GM19463 (cell line): ENCODE measurements at regions not wholly inside any gene's neighbourhood (a gene's known extent, or its start where the extent isn't known, plus 50 kb on each side); places are given as distances from the start of the nearest gene placed in this dataset.

Source experiments
- ATAC-seq: cut with Tn5 transposase; IDR thresholded peaks from one replicate; pipeline ENCODE4 v1.9.1; 2021; ENCODE audit warnings: mild to moderate bottlenecking, moderate library complexity; ENCODE audit not compliant: unreplicated experiment

DNA sequence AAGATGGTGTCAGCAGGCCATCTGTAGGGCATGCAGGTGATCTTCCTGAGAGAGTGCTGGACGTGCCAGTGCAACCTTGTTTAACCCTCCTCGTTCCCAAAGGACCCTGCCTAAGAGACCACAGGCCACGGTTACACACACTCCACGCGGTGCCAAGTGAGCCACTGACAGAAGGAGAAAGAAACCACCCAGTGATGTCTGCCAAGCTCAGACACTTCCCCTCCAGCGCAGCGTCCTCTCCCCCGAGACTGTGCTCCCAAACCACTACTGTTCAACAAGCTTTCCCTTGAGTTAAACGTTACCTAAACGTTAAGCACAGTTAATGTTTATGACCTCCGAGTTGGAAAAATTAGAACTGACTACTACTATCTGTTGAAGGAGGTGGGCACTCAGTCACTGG is 119.1 kb upstream of the NCK2 start:
- no peak for ATAC-seq

DNA sequence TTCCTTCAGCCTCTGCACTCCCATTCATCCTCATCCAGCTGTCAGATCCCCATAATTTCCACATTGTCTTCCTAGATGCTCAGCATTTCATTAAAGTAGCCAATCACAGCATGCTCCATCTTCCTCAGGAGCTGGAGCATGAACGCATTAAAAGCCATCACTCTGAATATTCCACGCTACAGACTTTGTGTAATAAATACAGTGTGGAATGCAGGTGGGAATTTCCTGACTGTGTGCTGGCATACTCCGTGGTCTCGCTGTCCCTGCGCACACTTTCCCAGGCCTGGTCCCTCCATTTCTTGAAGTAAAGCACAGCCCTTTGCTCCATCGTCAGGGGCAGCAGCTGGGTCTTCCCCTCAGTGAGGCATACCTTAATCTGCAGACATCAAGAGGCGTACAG is 123.7 kb upstream of the NCK2 start:
- ATAC-seq: no peak

DNA sequence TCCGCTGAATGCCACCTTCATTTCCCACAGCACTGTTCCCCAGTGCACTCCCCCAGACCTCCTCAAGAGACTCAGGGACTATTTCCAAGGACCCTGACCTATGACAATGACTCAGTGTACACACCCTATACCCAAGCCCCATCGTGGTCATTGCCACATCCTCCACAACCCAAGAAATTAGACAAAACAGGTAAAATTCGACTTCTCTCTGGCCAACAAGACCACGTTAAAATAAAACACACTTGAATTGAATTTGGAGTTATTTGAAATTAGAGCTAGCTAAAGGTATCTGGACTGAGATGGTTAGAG is 126.4 kb upstream of the NCK2 start:
- no peak for ATAC-seq

DNA sequence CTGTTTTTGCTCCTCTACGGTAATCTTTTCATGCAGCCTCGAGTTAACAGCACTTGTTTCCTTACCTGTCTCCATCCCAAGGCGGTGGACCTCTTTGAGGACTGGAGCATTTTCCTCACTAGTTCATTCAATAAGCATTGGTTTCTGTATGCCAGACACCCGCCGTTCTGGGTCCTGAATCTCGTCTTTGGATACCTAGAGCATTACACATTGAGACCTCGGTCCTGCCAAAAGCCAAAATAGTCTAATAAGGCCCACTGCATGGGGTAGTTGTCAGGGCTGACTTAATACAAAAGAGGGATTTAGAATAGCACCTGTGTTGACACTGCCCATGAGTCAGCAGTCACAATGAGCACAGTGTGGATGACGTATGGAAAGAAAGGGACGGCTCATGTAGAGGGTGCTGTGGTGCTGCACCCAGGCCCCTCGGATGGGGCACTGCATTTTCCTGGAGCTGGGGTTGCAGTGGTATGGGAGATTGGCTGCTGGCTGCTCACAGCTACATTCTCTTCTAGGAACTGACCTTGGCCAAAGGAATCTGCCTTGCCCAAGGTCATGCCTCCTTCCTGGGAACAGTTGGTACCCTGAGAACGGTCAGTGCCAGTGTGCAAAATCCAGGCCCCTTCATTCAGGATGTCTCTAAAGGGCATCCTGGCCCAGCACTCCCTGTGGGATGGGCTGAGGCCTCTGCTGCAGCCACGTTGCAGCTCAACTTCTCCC is 126.9 kb upstream of the NCK2 start:
- no peak for ATAC-seq

DNA sequence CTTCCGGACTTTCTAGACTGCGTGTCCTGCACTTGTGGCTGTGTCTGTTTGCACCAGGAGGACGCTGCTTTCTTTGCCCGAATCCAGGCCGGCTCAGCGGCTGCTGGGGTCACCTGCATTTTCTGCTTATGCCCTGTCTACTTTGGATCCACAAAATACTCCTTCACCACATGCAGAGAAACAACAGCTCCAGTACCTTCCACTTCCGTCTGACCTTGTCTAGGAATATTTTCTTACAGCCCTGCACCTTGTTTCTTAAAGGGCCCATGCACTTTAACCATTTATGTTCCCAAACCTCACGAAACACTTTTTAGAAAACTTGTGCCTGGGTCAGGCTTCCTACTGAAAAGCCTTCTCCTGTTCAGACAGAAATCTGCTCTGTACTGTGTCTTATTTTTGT is 129.4 kb upstream of the NCK2 start:
- no peak for ATAC-seq

DNA sequence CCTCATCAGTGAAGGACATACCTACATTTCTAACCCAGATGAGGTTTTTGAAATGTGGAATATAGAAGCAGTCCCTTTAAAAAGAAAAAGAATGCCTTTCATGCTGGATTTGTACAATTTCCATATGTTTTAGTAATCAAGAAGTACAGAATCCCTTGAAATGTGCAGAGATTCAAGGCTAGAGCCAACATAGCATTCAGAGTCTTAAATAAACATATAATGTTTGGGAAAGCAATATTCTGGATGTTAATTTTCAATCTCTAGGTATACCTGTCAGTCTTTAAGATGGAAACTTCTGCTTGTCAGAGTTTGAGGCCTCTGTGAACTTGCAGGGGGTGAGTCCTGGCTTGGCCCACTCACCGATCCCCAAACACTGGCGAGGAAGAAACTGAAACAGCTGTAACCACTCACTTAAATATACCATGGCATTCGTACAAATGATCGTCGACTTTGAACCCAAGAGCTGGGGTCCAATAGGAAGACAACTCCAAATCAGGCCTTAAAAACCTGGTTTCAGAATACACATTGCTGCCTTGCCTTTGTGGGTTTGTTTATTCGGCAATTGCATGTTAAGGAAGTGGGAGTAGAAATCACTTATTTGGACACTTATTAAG is 132.8 kb upstream of the NCK2 start:
- no peak for ATAC-seq

DNA sequence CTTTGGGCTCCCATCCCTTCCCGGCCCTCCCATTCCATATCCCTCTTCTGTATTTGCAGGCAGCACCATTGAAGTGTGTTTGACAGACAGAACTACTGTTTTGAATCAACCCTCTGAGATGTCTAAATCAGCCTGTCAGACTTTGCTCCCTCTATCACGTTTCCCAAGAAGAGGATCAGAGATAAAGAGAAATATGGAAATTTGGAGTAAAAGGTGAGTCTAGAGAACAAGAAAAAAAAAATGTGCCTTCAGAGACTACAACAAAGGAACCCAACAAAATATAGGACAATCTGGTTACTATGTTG is 133.4 kb upstream of the NCK2 start:
- ATAC-seq: no peak

DNA sequence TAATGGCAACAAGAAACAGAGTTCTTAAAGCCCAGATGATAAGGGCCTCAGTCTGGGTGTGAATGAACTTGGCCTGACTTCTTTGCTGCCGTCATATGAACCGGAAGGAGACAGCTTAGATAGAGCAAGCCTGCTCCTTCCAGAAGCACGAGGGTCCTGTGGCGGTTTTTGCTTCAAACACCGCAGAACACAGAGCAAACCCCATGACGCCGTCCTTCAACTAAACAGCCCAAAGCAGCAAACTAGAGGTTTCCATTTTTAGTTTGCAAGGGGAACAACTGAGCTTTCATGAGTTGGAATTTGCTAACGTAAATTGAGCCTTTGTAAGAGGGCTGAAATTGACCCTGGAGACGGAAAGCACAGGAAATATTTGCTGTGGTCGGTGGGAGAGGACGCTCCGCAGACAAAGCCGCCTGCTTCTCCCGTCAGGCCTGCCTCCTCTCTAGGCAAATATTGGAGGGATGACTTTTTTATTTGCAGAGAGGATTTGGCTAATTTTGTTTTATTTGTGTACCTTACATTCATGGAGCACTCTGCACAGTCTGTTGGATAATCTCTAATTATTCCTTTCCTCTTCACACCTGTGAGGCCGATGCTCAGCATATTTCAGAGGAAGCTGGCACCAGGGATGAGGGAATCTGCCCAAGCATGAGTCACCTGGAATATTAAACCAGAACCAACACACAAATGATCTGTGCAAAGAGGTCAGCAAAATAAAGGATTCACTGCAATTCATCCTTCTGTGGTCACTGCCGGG is 134.0 kb upstream of the NCK2 start:
- ATAC-seq: no peak

DNA sequence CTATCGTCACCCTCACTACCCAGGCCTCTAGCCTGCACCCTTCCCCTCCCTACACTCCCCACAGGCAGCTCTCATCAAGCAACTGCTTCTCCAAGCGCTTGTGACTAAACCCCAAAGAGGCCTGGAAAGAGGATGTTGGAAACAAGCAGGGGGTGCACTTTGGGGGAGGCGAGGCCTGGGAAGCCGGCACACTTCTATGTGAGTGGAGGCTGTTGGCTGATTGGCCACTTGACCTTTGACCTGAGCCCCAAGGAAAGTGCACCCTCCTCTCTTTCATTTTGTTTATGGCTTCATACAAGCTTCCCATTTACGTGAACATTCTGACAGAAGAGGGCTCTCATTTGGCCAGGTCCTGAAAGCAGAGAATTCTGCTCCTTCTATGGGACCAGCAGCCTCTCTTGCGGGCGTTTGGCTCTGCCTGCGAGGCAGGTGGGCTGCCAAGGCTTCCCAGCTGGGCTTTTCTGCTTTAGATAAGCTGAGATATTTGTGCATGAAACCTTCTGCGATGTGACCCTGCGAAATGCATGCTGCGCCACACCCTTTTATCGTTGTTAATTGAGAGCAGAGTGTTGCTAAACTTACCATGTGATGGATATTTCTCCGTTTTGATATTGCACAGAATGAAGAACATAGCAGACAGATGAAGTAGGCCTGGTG is 134.8 kb upstream of the NCK2 start:
- no peak for ATAC-seq

DNA sequence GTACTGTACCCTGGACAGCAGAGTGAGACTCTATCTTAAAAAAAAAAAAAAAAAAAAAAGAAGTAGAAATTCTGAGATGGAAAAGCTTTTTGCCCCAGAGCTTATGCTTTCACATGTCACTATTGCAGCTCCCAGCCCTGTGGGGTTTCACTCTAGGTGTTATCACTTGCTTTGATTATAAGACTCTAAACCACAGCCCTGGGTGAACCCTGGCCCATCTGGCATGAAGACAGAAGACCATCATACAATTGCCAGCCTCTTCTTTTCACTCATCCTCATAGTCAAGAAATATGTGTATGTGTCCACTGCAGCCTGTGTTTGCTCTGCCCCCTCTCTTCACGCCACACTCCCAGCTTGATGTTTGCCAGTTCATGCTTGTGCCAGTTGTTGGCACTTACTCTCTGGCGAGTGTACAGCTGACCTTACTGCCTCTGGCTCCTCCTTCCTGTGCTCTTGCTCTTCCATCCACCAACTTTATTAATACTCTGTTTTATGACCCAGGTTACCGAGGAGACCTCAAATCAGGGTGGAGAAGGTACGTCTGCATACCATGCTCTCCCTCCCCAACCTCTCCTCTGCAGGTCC is 136.7 kb upstream of the NCK2 start:
- ATAC-seq: no peak

DNA sequence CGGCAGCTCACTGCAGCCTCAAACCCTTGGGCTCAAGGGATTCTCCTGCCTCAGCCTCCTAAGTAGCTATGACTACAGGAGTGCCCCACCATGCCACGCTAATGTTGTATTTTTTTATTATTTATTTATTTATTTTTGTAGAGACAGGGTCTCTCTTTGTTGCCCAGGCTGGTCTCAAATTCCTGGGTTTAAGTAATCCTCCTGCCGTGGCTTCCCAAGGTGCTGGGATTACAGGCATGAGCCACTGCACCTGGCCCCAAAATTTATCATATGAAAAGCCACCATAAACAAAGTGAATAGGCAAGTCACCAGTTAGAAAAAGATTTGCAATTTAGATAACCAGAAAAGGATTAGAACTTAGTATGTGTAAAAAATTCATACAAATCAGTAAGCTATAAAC is 138.6 kb upstream of the NCK2 start:
- no peak for ATAC-seq

DNA sequence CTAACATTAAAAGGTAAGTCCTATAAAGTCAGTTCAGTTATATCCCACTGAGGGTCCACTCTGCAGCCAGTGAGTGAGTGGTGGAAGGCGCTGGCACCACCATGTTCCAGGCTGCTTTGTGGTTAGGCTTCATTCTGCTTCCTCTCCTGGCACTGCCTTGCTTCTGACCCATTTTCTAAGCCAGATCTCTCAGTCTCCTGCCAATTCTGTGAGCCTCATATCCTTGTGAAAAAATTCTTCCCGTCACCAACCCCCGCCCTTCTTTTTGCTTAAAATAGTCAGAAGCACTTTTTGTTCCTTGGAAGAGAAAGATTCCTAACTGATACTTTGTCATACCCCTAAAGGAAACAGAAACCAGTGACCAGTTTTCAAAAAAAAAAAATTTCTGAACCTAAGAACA is 139.8 kb upstream of the NCK2 start:
- no peak for ATAC-seq

DNA sequence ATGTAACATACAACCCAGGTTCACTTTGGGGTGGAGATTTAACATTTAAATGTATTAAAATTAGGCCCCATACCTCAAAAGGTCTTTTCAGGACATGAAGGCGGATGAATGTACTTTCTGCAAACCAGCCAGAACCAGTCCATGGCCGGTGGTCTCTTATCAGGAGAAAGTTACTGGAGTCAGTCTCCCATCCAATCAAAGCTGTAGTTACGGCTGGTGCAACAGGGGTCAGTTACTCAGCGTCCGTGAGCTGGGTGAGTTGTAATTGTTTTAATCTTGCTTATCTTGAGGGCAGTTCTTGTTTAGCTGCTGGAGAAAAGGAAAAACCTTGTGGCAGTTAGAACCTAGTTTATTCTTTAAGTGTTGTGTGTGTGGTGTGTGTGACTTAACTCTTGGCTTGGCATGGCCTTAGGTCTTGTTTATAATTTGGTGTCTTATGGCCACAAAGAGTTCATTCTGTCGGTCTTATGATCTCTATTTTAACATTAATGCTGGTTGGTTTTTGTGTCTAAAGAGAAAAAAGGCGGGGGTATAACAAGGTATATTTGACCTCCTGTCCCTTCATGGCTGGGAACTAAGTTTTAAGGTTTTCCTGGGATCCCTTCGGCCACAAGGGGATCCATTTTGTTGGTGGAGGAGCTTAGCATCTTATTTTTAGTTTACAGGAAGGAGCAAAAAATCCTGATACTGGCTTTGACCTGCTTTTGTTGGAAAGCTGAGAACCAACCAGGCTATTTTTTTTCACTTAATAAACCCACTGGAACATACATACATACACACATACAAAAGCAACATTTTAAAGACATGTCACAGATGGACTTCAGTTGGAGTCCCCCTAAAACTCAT is 143.5 kb upstream of the NCK2 start:
- ATAC-seq: no peak

DNA sequence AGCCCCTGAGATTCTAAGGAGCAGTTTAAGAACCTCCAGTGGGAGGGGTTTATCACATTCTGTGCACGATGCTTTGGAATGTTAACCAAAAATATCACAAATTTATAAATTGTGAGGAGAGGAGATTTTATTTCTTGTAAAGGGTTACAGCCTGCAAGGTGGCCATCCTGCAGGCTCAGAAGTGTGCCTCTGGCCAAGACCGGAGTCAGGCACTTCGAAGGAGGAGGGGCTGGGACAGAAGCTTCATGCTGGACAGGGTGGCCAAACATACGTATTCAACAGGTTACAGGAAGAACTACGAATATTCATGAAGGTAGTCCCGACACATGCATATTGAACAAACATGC is 144.1 kb upstream of the NCK2 start:
- no peak for ATAC-seq

DNA sequence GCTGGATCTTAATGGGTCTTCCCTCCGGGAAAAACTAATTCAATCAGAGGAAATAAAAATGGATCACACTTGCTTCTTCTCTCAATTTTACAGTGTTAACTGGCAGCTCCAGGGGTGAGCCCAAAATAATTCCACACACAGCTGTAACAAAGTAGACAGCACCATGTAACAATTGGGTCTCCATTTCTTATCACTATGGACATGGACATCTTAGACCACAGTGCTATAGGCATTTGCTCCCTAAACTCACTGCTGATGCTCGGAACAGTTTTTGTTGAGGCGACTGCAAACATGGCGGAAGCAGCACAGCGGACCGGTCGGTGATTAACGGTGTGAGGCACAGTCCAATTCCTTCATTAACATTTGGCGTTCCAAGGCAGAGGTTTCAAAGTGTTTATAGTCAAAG is 144.7 kb upstream of the NCK2 start:
- ATAC-seq: no peak

DNA sequence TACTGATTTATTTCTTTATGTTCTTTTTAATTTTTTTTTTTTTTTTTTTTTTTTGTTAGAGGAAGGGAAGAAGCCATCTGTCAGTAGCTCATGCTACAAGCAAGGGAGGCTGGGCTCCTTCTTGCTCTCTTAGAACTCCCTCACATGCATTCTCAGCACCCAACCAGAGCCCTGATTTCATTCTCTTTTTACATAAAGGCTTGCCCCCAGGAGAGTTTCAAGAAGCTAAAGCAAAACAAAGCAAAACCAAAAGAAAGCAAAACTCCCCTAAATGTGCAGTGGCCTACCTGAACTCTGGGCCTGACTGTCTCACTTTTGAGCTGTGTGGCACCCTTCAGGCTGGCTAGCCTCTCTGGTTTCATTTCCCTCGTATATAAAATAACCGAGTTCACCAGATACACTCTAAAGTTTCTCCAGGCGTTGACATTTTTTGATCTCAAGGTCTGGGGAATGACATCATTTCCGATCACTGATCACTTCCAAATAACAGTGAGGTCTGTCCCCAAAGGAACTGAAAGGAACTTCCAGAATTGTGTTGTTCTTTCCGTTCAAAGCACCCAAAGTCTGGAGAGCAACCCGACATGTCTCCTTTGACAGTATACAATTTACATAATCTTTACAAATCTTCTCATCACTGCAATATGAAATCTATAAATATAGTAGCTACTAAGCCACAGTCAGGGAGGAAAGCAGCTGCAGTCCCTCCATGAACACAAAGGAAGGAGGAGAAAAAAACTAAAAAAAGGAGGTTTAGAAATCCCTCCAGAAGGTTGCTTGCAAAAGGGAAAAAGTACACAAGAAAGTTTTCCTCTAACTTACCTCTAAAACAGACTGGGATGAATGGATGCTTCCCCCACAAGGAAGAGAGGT is 145.6 kb upstream of the NCK2 start:
- ATAC-seq: no peak

DNA sequence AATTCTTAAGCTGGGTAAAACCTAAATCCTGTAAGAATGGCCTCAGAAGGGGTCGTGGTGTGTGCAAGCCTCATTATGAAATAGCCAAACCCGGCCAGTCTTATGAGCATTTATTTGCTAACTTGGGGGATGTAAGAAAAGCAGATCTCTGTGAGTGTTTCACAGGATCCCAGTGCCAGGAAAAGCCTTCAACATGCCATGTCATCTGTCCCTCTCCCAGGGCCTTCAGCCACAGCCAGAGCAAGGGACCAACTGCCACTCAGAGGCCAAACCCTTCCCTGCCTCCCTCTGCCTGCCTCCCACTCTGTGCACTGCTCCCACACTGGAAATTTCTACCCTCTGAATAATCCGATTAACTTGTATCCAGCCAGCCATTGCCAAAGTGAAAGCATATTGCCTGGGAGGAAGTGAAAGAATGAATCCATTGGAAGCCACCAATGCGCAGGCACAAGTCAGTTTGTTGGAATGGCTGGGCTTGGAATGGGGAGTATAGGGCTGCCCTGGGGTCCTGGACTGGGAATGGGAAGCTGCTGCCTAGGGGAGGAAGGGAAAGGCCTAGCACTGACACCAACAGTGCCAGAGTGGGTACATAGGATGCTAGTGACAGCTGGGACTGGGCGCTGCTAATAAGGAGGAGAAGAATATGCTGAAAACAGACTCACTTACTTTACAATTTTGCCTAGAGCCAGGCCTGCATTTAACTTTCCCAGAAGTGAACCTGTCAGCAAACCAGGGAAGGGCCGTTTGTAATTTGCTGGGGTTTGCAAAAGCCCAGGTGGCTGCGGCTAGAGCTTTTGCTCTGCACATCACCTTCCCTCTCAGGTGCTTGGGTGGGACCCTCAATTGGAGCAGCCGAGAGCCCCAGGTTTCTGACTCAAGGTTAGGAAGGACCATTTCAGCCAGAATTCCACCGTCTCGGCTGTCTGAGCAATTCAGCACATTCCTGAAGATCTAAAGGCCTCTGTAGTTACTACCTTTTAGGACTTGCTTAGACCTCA is 146.6 kb upstream of the NCK2 start:
- ATAC-seq: no peak

DNA sequence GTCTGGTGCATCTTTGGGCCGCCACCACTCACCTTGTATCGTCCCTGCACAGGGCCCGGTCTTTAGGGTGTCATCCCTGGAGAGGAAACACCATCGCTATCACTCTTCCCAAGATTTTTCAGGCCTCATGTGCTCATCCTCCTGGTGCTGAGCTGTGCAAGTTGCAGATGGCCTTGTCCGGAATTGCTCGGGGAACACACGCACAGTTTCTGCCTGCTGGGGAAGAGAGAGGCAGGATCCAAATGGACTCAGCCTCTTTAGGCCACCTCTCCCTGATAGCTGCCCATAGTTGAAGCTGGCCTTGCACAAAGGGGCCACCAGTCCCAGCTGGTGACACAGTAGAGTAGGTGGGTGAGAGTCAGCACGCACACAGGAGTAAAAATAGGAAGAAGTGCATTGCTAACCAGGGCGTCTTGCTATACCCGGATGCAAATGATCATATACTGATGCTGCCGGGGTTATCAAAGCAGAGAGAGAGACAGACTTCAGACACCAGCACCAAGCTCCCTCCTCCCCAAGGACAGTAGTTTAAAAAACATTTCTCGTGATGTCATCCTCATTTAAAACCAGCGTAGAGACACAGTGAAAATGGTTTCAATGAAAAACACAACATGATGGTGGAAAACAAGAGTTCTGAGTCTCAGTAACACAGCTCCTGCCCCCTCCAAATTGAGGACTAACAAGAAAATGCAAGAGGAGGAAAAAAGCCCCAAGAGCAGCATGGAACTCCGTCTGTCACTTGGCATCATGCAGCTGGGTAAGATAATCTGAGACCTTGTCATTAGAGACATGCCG is 147.5 kb upstream of the NCK2 start:
- no peak for ATAC-seq
